ENCODE measurements at regions not wholly inside any gene's neighbourhood (a gene's known extent, or its start where the extent isn't known, plus 50 kb on each side); places are given as distances from the start of the nearest gene placed in this dataset.

DNA sequence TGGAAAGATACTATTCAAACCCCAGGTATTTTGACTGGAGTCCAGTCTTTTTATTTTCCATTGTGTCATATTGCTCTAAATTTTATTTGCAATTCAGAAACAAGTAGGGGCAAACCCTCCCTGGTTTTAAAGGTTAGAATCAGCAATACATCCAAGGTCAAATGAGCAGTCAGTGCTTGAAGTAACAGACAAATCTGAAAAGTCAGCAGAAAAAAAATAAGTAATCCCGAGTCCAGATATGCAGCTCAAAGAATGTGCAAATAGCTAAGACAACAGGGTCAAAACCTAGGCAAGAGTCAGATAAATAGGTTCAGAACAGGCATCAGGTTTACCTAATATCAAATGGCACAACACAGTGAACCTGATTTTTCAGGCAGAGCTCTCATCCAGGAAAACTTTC, 367.0 kb downstream of the STK39 start (continued):
- TF ChIP-seq, protein P1, sequence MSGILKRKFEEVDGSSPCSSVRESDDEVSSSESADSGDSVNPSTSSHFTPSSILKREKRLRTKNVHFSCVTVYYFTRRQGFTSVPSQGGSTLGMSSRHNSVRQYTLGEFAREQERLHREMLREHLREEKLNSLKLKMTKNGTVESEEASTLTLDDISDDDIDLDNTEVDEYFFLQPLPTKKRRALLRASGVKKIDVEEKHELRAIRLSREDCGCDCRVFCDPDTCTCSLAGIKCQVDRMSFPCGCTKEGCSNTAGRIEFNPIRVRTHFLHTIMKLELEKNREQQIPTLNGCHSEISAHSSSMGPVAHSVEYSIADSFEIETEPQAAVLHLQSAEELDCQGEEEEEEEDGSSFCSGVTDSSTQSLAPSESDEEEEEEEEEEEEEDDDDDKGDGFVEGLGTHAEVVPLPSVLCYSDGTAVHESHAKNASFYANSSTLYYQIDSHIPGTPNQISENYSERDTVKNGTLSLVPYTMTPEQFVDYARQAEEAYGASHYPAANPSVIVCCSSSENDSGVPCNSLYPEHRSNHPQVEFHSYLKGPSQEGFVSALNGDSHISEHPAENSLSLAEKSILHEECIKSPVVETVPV (CRISPR knock-in tag; IDR thresholded peaks at IDR 0.05): no peak
- no peak for TF ChIP-seq GLIS3 (CRISPR knock-in tag; IDR thresholded peaks at IDR 0.05)

DNA sequence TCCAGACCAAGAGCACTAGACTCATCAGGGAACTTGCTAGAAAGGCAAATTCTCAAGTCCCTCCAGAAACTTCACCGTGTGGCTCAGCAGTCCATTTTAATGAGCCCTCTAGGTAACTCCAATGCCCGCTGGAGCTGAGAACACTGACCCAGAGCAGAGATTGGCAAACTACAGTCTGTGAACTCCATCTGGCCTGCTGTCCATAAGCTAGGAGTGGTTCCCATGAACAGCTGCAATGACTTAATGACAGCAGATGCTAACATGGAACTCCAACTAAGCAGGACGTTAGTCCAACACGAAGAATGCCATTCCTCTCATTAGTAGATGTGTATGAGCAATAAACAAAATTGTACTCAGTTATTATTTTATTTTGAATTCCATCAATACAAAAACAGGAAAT, 371.9 kb downstream of the STK39 start:
- no peak for ATAC-seq
- TF ChIP-seq ZC3H10 (CRISPR knock-in tag; IDR thresholded peaks at IDR 0.05): no peak
- TF ChIP-seq TOX (CRISPR knock-in tag; IDR thresholded peaks at IDR 0.05; ENCODE audit: borderline replicate concordance): no peak
- no peak for TF ChIP-seq ZNF8 (CRISPR knock-in tag; IDR thresholded peaks at IDR 0.05)
- TF ChIP-seq OSR1 (CRISPR knock-in tag; IDR thresholded peaks at IDR 0.05): no peak
- TF ChIP-seq RARB (CRISPR knock-in tag; IDR thresholded peaks at IDR 0.05): no peak
- TF ChIP-seq PPARA (CRISPR knock-in tag; IDR thresholded peaks at IDR 0.05; ENCODE audit: borderline replicate concordance): no peak
- no peak for TF ChIP-seq ZFP30 (CRISPR knock-in tag; IDR thresholded peaks at IDR 0.05)

DNA sequence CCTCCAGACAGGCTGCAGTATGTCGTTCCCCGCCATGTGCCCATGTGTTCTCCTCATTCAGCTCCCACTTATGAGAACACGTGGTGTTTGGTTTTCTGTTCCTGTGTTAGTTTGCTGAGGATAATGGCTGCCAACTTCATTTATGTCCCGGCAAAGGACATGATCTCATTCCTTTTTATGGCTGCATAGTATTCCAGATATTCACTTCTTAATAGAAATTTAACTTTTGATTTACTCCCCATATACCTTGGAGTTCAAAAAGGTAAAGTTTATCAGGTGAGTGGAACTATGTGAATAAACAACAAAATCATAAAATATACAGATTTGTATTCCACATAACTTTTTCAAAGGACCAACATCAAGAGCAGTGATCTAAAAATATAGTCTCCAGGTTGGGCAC, 372.6 kb downstream of the STK39 start:
- TF ChIP-seq ZNF565 (CRISPR knock-in tag; conservative IDR thresholded peaks at IDR 0.05; ENCODE audit: low read depth) (no peak), RARB (CRISPR knock-in tag; IDR thresholded peaks at IDR 0.05) (no peak), SNAI2 (CRISPR knock-in tag; IDR thresholded peaks at IDR 0.05) (no peak), GLIS3 (CRISPR knock-in tag; IDR thresholded peaks at IDR 0.05) (no peak), ISL1 (CRISPR knock-in tag; IDR thresholded peaks at IDR 0.05) (no peak), ZNF8 (CRISPR knock-in tag; IDR thresholded peaks at IDR 0.05) (no peak), OSR1 (CRISPR knock-in tag; IDR thresholded peaks at IDR 0.05) (no peak), BACH2 (CRISPR knock-in tag; IDR thresholded peaks at IDR 0.05; ENCODE audit: borderline replicate concordance) (no peak), ZNF70 (CRISPR knock-in tag; IDR thresholded peaks at IDR 0.05) (no peak), ZFP3 (CRISPR knock-in tag; IDR thresholded peaks at IDR 0.05) (no peak), TCF4 (CRISPR knock-in tag; IDR thresholded peaks at IDR 0.05; ENCODE audit: borderline replicate concordance) (no peak)
- TF ChIP-seq, protein P2, sequence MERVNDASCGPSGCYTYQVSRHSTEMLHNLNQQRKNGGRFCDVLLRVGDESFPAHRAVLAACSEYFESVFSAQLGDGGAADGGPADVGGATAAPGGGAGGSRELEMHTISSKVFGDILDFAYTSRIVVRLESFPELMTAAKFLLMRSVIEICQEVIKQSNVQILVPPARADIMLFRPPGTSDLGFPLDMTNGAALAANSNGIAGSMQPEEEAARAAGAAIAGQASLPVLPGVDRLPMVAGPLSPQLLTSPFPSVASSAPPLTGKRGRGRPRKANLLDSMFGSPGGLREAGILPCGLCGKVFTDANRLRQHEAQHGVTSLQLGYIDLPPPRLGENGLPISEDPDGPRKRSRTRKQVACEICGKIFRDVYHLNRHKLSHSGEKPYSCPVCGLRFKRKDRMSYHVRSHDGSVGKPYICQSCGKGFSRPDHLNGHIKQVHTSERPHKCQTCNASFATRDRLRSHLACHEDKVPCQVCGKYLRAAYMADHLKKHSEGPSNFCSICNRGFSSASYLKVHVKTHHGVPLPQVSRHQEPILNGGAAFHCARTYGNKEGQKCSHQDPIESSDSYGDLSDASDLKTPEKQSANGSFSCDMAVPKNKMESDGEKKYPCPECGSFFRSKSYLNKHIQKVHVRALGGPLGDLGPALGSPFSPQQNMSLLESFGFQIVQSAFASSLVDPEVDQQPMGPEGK (CRISPR knock-in tag; IDR thresholded peaks at IDR 0.05; ENCODE audit: borderline replicate concordance): no peak
- TF ChIP-seq, protein P3, sequence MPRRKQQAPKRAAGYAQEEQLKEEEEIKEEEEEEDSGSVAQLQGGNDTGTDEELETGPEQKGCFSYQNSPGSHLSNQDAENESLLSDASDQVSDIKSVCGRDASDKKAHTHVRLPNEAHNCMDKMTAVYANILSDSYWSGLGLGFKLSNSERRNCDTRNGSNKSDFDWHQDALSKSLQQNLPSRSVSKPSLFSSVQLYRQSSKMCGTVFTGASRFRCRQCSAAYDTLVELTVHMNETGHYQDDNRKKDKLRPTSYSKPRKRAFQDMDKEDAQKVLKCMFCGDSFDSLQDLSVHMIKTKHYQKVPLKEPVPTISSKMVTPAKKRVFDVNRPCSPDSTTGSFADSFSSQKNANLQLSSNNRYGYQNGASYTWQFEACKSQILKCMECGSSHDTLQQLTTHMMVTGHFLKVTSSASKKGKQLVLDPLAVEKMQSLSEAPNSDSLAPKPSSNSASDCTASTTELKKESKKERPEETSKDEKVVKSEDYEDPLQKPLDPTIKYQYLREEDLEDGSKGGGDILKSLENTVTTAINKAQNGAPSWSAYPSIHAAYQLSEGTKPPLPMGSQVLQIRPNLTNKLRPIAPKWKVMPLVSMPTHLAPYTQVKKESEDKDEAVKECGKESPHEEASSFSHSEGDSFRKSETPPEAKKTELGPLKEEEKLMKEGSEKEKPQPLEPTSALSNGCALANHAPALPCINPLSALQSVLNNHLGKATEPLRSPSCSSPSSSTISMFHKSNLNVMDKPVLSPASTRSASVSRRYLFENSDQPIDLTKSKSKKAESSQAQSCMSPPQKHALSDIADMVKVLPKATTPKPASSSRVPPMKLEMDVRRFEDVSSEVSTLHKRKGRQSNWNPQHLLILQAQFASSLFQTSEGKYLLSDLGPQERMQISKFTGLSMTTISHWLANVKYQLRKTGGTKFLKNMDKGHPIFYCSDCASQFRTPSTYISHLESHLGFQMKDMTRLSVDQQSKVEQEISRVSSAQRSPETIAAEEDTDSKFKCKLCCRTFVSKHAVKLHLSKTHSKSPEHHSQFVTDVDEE (CRISPR knock-in tag; IDR thresholded peaks at IDR 0.05): no peak
- TF ChIP-seq, protein P4, sequence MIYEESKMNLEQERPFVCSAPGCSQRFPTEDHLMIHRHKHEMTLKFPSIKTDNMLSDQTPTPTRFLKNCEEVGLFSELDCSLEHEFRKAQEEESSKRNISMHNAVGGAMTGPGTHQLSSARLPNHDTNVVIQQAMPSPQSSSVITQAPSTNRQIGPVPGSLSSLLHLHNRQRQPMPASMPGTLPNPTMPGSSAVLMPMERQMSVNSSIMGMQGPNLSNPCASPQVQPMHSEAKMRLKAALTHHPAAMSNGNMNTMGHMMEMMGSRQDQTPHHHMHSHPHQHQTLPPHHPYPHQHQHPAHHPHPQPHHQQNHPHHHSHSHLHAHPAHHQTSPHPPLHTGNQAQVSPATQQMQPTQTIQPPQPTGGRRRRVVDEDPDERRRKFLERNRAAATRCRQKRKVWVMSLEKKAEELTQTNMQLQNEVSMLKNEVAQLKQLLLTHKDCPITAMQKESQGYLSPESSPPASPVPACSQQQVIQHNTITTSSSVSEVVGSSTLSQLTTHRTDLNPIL (CRISPR knock-in tag; IDR thresholded peaks at IDR 0.05; ENCODE audit: low read depth): no peak
- TF ChIP-seq, protein P1 (CRISPR knock-in tag; IDR thresholded peaks at IDR 0.05): no peak
- TF ChIP-seq, protein P5, sequence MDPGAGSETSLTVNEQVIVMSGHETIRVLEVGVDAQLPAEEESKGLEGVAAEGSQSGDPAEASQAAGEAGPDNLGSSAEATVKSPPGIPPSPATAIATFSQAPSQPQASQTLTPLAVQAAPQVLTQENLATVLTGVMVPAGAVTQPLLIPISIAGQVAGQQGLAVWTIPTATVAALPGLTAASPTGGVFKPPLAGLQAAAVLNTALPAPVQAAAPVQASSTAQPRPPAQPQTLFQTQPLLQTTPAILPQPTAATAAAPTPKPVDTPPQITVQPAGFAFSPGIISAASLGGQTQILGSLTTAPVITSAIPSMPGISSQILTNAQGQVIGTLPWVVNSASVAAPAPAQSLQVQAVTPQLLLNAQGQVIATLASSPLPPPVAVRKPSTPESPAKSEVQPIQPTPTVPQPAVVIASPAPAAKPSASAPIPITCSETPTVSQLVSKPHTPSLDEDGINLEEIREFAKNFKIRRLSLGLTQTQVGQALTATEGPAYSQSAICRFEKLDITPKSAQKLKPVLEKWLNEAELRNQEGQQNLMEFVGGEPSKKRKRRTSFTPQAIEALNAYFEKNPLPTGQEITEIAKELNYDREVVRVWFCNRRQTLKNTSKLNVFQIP (CRISPR knock-in tag; IDR thresholded peaks at IDR 0.05; ENCODE audit: borderline replicate concordance, low read depth): no peak
- no peak for ATAC-seq

All from SK-N-SH treated with all-trans-retinoic acid at 6 μM for 48 hours (cell line).